Breast epithelium (tissue), 4 donors: ENCODE measurements at regions not wholly inside any gene's neighbourhood (a gene's known extent, or its start where the extent isn't known, plus 50 kb on each side); places are given as distances from the start of the nearest gene placed in this dataset.

Experiments
- DNase-seq, 2 donors: peaks; one replicate each; pipeline ENCODE4 v3.0.0-alpha.2; 2019; ENCODE audit warnings: low spot score in 2 of 2
- H3K27ac ChIP-seq, 2 donors: fragments of 200-600 bp; sonication (generic) in 1 of 2; one replicate each; pipeline ENCODE4 v1.5.1; 2016 to 2019; ENCODE audit warnings: mild to moderate bottlenecking in 1 of 2
- H3K27me3 ChIP-seq, 2 donors: fragments of 200-600 bp; sonication (generic) in 1 of 2; one replicate each; pipeline versions ENCODE4 v1.5.1 to v1.6.0; 2017 to 2019; ENCODE audit warnings: control low read depth in 1 of 2, mild to moderate bottlenecking in 1 of 2
- H3K36me3 ChIP-seq: fragments of 200-600 bp; one replicate; pipeline ENCODE4 v1.5.1; 2019
- H3K4me1 ChIP-seq, 2 donors: fragments of 200-600 bp; sonication (generic); one replicate each; pipeline ENCODE4 v1.5.1; 2016 to 2019; ENCODE audit warnings: control low read depth in 1 of 2
- H3K4me3 ChIP-seq, 3 donors: fragments of 200-600 bp; sonication (generic); 1 replicate in 2 of 3; 2 replicates in 1 of 3; pipeline ENCODE4 v1.5.1; 2016 to 2019; ENCODE audit warnings: mild to moderate bottlenecking in 3 of 3, moderate library complexity in 2 of 3
- H3K9me3 ChIP-seq, 2 donors: fragments of 200-600 bp; sonication (generic) in 1 of 2; one replicate each; pipeline ENCODE4 v1.5.1; 2016 to 2019; ENCODE audit warnings: control low read depth in 1 of 2
- POLR2A ChIP-seq: fragments of 450-650 bp; IDR thresholded peaks from one replicate; pipeline ENCODE4 v1.6.1; 2016; ENCODE audit warnings: antibody characterized with exemption, mild to moderate bottlenecking, moderate library complexity
- POLR2AphosphoS5 ChIP-seq, 3 donors: sonication (generic); formaldehyde crosslinking; IDR thresholded peaks; one replicate each; pipeline ENCODE4 v1.6.1; 2017; ENCODE audit warnings: antibody characterized with exemption in 3 of 3
- intact Hi-C: fragments of 100-400 bp; cut with DNase I; formaldehyde crosslinking; loops from one replicate; pipeline ENCODE4 v1.15.1; 2023; ENCODE audit warnings: low total_unique reads
- TF ChIP-seq, protein P1 (sequence below), 3 donors: fragments of 450-650 bp; IDR thresholded peaks; one replicate each; pipeline ENCODE4 v1.5.1; 2016 to 2017; ENCODE audit warnings: antibody characterized with exemption in 3 of 3, mild to moderate bottlenecking in 3 of 3, moderate library complexity in 3 of 3

DNA sequence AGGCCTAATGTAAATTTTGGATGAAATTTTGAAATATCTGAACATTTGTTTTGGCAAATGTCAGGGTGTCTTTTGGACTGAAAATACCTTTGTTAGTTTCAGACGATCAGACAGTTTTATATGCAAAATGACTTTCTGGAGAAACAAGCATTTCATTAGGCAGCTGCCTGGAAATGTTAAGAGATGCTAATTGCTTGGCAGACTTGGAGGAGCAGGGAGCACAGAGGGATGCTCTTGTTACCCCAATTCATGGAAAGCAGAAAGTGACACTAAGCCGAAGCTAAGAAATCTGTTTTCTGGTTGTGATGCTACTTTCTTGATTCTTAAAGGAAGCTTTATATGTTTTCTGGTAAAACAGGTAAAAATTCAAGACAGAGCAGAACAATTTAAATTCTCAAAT, 204.3 kb upstream of the GBE1 start:
- H3K27me3 ChIP-seq = no peaks in the 10 kb centered on the region
- no peaks in the 10 kb centered on the region for H3K4me1 ChIP-seq
- no peaks in the 10 kb centered on the region for H3K9me3 ChIP-seq
- TF ChIP-seq POLR2AphosphoS5 (IDR thresholded peaks at IDR 0.05) = no peak
- TF ChIP-seq, protein P1, sequence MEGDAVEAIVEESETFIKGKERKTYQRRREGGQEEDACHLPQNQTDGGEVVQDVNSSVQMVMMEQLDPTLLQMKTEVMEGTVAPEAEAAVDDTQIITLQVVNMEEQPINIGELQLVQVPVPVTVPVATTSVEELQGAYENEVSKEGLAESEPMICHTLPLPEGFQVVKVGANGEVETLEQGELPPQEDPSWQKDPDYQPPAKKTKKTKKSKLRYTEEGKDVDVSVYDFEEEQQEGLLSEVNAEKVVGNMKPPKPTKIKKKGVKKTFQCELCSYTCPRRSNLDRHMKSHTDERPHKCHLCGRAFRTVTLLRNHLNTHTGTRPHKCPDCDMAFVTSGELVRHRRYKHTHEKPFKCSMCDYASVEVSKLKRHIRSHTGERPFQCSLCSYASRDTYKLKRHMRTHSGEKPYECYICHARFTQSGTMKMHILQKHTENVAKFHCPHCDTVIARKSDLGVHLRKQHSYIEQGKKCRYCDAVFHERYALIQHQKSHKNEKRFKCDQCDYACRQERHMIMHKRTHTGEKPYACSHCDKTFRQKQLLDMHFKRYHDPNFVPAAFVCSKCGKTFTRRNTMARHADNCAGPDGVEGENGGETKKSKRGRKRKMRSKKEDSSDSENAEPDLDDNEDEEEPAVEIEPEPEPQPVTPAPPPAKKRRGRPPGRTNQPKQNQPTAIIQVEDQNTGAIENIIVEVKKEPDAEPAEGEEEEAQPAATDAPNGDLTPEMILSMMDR (IDR thresholded peaks at IDR 0.05) = no peak
- no peak for TF ChIP-seq POLR2A
- H3K4me3 ChIP-seq = no peak overlapping the region
- intact Hi-C loops = no loop called here
- no peaks in the 10 kb centered on the region for H3K36me3 ChIP-seq
- DNase-seq = no peak
- no peak overlapping the region for H3K27ac ChIP-seq

DNA sequence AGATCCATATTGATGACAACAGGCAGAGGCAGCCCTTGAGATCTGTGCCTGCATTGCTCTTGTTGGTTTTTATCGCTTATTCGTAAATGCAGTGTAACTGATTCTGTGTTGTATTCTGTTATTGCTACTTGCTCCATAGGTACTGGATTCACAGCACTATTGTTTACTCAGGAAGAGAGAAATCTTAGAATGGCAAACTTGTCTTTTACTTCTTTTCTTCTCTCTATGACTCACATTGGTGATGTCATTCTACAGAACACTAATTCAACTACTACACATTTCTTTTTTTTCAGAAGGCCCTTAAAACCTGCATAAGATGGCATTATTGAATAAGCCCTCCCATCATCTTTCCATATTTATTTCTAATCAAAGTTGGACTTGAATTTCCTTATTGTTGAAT, 201.0 kb upstream of the GBE1 start:
- Histone ChIP-seq H3K9me3 (no peaks in the 10 kb centered on the region), H3K4me1 (no peaks in the 10 kb centered on the region), H3K27me3 (no peaks in the 10 kb centered on the region), H3K27ac (no peak overlapping the region), H3K36me3 (no peaks in the 10 kb centered on the region), H3K4me3 (no peak overlapping the region)
- TF ChIP-seq POLR2A = no peak
- no peak for TF ChIP-seq POLR2AphosphoS5 (IDR thresholded peaks at IDR 0.05)
- TF ChIP-seq, protein P1 (IDR thresholded peaks at IDR 0.05) = no peak
- no peak for DNase-seq
- intact Hi-C loops = no loop called here

DNA sequence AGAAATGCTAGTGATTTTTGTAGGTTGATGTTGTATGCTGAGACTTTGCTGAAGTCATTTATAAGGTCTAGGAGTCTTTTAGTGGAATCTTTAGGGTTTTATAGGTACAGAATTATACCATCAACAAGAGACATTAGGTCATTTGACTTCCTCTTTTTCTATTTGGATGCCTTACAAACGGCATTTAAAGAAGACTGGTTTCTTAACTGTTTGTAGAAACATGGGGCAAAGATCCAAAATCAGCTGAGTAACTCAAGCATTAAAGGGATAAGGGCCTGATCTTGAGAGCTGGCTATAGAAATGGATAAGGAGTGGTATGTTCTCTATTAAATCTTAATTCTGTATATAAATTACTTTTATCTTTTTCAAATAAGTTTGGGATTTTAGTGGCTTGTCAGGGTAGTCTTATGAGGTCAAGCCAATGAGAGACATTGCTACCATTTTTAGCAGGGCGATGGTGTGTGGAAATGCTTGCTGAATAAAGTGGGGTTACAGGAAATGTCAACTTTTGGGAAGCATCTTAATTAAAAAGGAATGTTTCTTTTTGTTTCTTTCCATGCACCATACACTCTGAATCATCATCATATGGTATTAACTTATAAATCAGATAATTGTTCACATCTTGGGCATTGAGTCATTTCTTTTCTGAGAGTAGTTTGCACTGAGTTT, 197.7 kb upstream of the GBE1 start:
- Histone ChIP-seq H3K27me3 (no peaks in the 10 kb centered on the region), H3K9me3 (no peaks in the 10 kb centered on the region), H3K27ac (no peak overlapping the region), H3K4me1 (no peaks in the 10 kb centered on the region), H3K36me3 (no peaks in the 10 kb centered on the region), H3K4me3 (no peak overlapping the region)
- intact Hi-C loops = no loop called here
- TF ChIP-seq, protein P1 (IDR thresholded peaks at IDR 0.05) = no peak
- no peak for TF ChIP-seq POLR2AphosphoS5 (IDR thresholded peaks at IDR 0.05)
- no peak for TF ChIP-seq POLR2A
- no peak for DNase-seq

GRCh38 chr3:81955878-81956277, 194.4 kb upstream of the GBE1 start:
- H3K9me3 ChIP-seq = no peaks in the 10 kb centered on the region
- H3K36me3 ChIP-seq = no peaks in the 10 kb centered on the region
- DNase-seq = no peak
- H3K4me1 ChIP-seq = no peaks in the 10 kb centered on the region
- no peaks in the 10 kb centered on the region for H3K27me3 ChIP-seq
- intact Hi-C loops = no loop called here
- H3K27ac ChIP-seq = no peak overlapping the region
- no peak overlapping the region for H3K4me3 ChIP-seq
- no peak for TF ChIP-seq POLR2AphosphoS5 (IDR thresholded peaks at IDR 0.05)
- TF ChIP-seq, protein P1 (IDR thresholded peaks at IDR 0.05) = no peak

DNA sequence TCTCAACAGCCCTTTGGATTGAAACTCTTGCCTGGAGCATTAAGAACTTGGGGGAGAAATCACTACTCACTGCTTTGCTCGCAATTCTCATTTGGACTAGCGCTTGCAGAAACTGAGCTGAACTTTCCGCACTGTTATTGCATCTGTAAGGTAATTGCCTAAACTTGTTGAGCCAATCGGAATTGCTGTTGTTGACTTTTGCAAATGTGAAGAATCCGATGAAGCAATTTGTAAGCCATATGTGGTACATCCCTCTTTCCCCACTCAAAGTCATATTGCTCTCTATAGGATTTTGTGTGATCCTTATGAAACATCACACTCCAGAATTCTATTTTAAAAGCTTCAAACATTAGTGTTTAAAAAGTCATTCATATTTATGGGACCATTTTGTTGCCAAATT, 191.7 kb upstream of the GBE1 start:
- DNase-seq = no peak
- no peak overlapping the region for H3K27ac ChIP-seq
- no peaks in the 10 kb centered on the region for H3K4me1 ChIP-seq
- intact Hi-C loops = no loop called here
- no peaks in the 10 kb centered on the region for H3K9me3 ChIP-seq
- no peaks in the 10 kb centered on the region for H3K36me3 ChIP-seq
- H3K4me3 ChIP-seq = no peak overlapping the region
- no peaks in the 10 kb centered on the region for H3K27me3 ChIP-seq
- TF ChIP-seq POLR2A (no peak), POLR2AphosphoS5 (IDR thresholded peaks at IDR 0.05) (no peak)
- TF ChIP-seq, protein P1 (IDR thresholded peaks at IDR 0.05) = no peak
